Natural killer cell (primary cell): ENCODE measurements at regions not wholly inside any gene's neighbourhood (a gene's known extent, or its start where the extent isn't known, plus 50 kb on each side); places are given as distances from the start of the nearest gene placed in this dataset.

Experiments used
- ATAC-seq, 3 donors: fragments of 150-1000 bp in 2 of 3; fragments of 200-7000 bp in 1 of 3; cut with Tn5 transposase; 1 replicate in 1 of 3; 2 replicates in 2 of 3; pipeline ENCODE4 v1.10.0; 2021; ENCODE audit warnings: mild to moderate bottlenecking in 2 of 3, moderate library complexity in 2 of 3
- DNase-seq, 2 donors: peaks; one replicate each; pipeline versions ENCODE4 v3.0.0 to v3.0.0-alpha.2; 2013 to 2021; ENCODE audit warnings: mixed read lengths in 1 of 2
- H3K27ac ChIP-seq: one replicate; pipeline ENCODE4 v1.5.1; 2013; ENCODE audit warnings: mild to moderate bottlenecking, low read length
- H3K27me3 ChIP-seq: one replicate; pipeline ENCODE4 v1.6.1; 2013; ENCODE audit warnings: low read length; ENCODE audit not compliant: control insufficient read depth, insufficient read depth
- H3K36me3 ChIP-seq: one replicate; pipeline ENCODE4 v1.6.1; 2013; ENCODE audit warnings: low read length; ENCODE audit not compliant: control insufficient read depth, insufficient read depth
- H3K4me1 ChIP-seq: one replicate; pipeline ENCODE4 v1.6.1; 2013; ENCODE audit warnings: low read length; ENCODE audit not compliant: control insufficient read depth, insufficient read depth
- H3K4me3 ChIP-seq: one replicate; pipeline ENCODE4 v1.5.1; 2013; ENCODE audit warnings: low read length
- H3K9me3 ChIP-seq: one replicate; pipeline ENCODE4 v1.6.1; 2013; ENCODE audit warnings: low read length; ENCODE audit not compliant: control insufficient read depth, insufficient read depth
- H3K27ac Mint-ChIP-seq, 2 donors: one replicate each; pipeline ENCODE4 v1.8.0; 2022; ENCODE audit warnings: mild to moderate bottlenecking in 2 of 2, mixed read lengths in 2 of 2, moderate library complexity in 1 of 2
- H3K27me3 Mint-ChIP-seq, 2 donors: one replicate each; pipeline ENCODE4 v1.8.0; 2022; ENCODE audit warnings: low read depth in 2 of 2, mixed read lengths in 2 of 2
- H3K36me3 Mint-ChIP-seq: one replicate; pipeline ENCODE4 v1.8.0; 2022; ENCODE audit warnings: mixed read lengths
- H3K4me1 Mint-ChIP-seq, 2 donors: one replicate each; pipeline ENCODE4 v1.8.0; 2022; ENCODE audit warnings: mixed read lengths in 2 of 2
- H3K4me3 Mint-ChIP-seq: one replicate; pipeline ENCODE4 v1.8.0; 2022; ENCODE audit warnings: mild to moderate bottlenecking, moderate library complexity, mixed read lengths
- H3K9me3 Mint-ChIP-seq, 2 donors: one replicate each; pipeline ENCODE4 v1.8.0; 2022; ENCODE audit warnings: mixed read lengths in 2 of 2
- CTCF ChIP-seq: fragments of 200-600 bp; IDR thresholded peaks from one replicate; pipeline ENCODE4 v1.8.0; 2022; ENCODE audit warnings: antibody characterized with exemption
- WGBS: methylation state at CpG from one replicate; pipeline ENCODE4 v1.1.7; 2013; ENCODE audit warnings: missing lambda C conversion rate; ENCODE audit not compliant: insufficient coverage; 5-methylcytosine and 5-hydroxymethylcytosine counted together
- intact Hi-C: fragments of 100-400 bp; cut with micrococcal nuclease; formaldehyde crosslinking; loops from one replicate; pipeline ENCODE4 v1.14.2; 2022

DNA sequence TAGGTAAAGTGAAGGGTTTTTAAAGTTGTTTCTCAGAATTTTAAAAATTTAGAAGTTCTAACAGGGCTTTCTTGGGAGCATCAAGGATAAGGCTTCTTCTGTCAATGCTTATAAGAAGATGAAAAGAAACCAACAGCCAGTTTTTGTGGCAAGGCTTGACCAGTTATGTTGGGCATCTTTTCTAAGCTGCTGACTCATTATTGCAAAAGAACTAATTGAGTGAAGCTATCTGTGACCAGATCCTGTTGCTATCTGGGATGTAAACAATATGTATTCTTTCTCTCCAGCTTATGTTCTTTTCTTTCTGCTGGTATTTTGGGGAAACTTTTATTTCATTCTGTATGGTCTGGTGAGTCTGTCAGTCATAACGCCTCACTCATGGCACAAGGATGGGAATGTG, 643.8 kb downstream of the HDGFL1 start:
- Histone ChIP-seq H3K9me3 (no peaks in the 10 kb centered on the region), H3K27me3 (no peaks in the 10 kb centered on the region), H3K4me1 (no peaks in the 10 kb centered on the region), H3K36me3 (no peaks in the 10 kb centered on the region), H3K27ac (no peak overlapping the region), H3K4me3 (no peak overlapping the region)
- ATAC-seq (no peak), DNase-seq (no peak)
- no peak overlapping the region for H3K4me3 Mint-ChIP-seq
- WGBS, result no CpG with 5 or more reads among the region's 1 CpG
- TF ChIP-seq CTCF, result no peak
- H3K4me1 Mint-ChIP-seq, result no peaks in the 10 kb centered on the region
- peaks cover 5% of the 10 kb centered on the region for H3K36me3 Mint-ChIP-seq
- no peaks in the 10 kb centered on the region for H3K27me3 Mint-ChIP-seq
- intact Hi-C loops, result no loop called here
- H3K27ac Mint-ChIP-seq, result no peak overlapping the region
- peaks cover 12 to 20% of the 10 kb centered on the region in 2 donors for H3K9me3 Mint-ChIP-seq

DNA sequence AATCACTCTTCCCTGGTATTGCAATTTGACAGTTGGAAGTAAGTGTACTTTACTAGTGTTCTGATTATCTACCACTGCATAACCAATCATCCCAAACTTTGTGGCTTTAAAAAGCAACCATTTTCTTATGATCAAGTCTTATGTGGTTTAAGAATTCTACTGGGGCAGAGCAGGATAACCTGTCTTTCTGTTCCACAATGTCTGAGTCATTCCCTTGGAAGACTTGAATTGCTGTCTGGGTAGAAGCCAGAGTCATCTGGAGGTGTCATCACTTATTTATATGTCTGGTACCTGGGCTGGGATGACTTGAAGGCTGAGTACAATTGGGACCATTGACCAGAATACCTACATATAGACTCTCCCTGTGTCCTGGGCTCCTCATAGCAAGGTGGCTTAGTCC, 644.3 kb downstream of the HDGFL1 start:
- H3K36me3 ChIP-seq, result no peaks in the 10 kb centered on the region
- H3K4me1 Mint-ChIP-seq, result no peaks in the 10 kb centered on the region
- H3K27me3 Mint-ChIP-seq, result no peaks in the 10 kb centered on the region
- DNase-seq (no peak), ATAC-seq (no peak)
- H3K4me1 ChIP-seq, result no peaks in the 10 kb centered on the region
- H3K27me3 ChIP-seq, result no peaks in the 10 kb centered on the region
- no peaks in the 10 kb centered on the region for H3K9me3 ChIP-seq
- H3K4me3 ChIP-seq, result no peak overlapping the region
- no peak overlapping the region for H3K27ac ChIP-seq
- no peak for TF ChIP-seq CTCF
- peaks cover under 1% of the 10 kb centered on the region for H3K36me3 Mint-ChIP-seq
- intact Hi-C loops, result no loop called here
- H3K4me3 Mint-ChIP-seq, result no peak overlapping the region
- peaks cover 12 to 16% of the 10 kb centered on the region in 2 donors for H3K9me3 Mint-ChIP-seq
- H3K27ac Mint-ChIP-seq, result no peak overlapping the region

DNA sequence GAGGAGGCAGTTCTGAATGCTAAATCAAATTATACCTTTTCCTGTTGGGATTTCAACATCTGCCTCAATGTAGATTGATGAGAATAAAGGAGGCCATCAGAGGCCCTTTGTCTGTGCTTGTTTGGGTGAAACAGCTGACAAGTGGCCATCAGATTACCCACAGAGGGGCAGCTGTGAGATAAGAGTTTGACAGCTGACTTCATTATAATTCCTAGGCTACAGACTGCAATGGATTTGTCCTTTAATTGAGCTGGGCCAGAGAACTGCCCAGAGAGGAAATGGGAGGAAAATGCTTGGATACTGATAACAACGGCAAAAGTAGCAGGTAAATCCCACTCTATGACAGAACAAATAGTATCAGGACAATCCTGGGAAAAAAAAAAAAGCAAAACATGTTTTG, 649.4 kb downstream of the HDGFL1 start:
- TF ChIP-seq CTCF, result no peak
- Histone ChIP-seq H3K9me3 (no peaks in the 10 kb centered on the region), H3K4me1 (no peaks in the 10 kb centered on the region), H3K27ac (no peak overlapping the region), H3K36me3 (no peaks in the 10 kb centered on the region), H3K4me3 (no peak overlapping the region), H3K27me3 (no peaks in the 10 kb centered on the region)
- Mint-ChIP-seq H3K4me3 (no peak overlapping the region), H3K4me1 (no peaks in the 10 kb centered on the region), H3K36me3 (no peaks in the 10 kb centered on the region), H3K27me3 (no peaks in the 10 kb centered on the region), H3K27ac (no peak overlapping the region), H3K9me3 (peaks cover 4 to 8% of the 10 kb centered on the region in 2 donors)
- no peak for ATAC-seq
- DNase-seq, result no peak
- no CpG with 5 or more reads among the region's 1 CpG for WGBS
- intact Hi-C loops, result no loop called here

DNA sequence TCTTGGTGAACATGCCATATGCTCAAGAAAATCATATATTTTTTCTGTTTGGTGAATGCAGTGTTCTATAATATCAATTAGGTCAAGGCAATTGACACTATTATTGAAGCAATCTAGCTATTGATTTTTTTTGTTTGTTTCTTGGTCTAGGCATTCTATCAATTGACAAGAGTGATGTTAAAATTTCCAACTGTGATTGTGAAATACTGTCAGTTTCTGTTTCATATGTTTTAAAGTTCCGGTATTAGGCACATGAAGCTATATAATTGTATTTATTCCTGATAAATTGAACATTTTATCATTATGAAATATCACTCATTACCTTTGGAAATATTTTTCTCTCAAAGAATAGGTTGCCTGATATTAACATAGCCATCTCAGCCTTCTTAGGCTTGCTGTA, 653.4 kb downstream of the HDGFL1 start:
- Mint-ChIP-seq H3K4me1 (no peaks in the 10 kb centered on the region), H3K27ac (no peak overlapping the region), H3K9me3 (peaks cover 4 to 9% of the 10 kb centered on the region in 2 donors), H3K4me3 (no peak overlapping the region), H3K36me3 (no peaks in the 10 kb centered on the region), H3K27me3 (no peaks in the 10 kb centered on the region)
- Histone ChIP-seq H3K4me1 (no peaks in the 10 kb centered on the region), H3K36me3 (no peaks in the 10 kb centered on the region), H3K27me3 (no peaks in the 10 kb centered on the region), H3K4me3 (no peak overlapping the region), H3K9me3 (no peaks in the 10 kb centered on the region), H3K27ac (no peak overlapping the region)
- intact Hi-C loops, result no loop called here
- no CpG with 5 or more reads among the region's 1 CpG for WGBS
- no peak for ATAC-seq
- DNase-seq, result no peak
- no peak for TF ChIP-seq CTCF
